ENCODE measurements at regions not wholly inside any gene's neighbourhood (a gene's known extent, or its start where the extent isn't known, plus 50 kb on each side); places are given as distances from the start of the nearest gene placed in this dataset.

DNA sequence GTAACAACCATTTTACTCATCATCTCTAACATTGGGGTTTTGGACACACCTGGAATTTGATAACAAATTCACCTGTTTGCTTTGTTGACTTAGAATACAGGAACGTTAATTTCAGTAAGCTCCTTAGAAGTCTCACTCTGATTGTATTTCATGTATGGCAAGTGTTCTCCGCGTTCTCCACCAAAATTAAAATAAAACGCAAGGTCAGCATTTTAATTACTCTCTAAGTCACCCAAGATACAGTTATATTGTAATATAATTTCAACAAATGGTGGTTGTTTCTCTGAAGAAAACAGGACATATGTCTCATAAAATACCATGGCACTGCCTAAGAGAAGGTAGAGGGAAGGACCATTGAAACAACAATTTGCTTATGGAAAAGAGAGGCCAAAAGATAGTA lies 742.1 kb downstream of the LIG4 start:
- no peak for TF ChIP-seq CTCF (conservative IDR thresholded peaks at IDR 0.05)
- no peaks in the 10 kb centered on the region for H3K4me1 ChIP-seq (ENCODE audit: insufficient read depth, low read length)
- no peaks in the 10 kb centered on the region for H3K9me3 Mint-ChIP-seq
- no peak overlapping the region for H3K4me3 Mint-ChIP-seq
- no peaks in the 10 kb centered on the region for H3K4me1 Mint-ChIP-seq
- H3K4me2 ChIP-seq (ENCODE audit: insufficient read depth, insufficient read length, low read length) = no peak overlapping the region
- no peak for DNase-seq
- no peak overlapping the region for H3K56ac ChIP-seq (ENCODE audit: insufficient read length, low read depth, low read length)
- H2AFZ ChIP-seq (ENCODE audit: low read length) = no peak overlapping the region
- no peak overlapping the region for H4K91ac ChIP-seq (ENCODE audit: insufficient read length, low read depth, low read length)
- H2BK15ac ChIP-seq (ENCODE audit: low read depth, low read length) = no peak overlapping the region
- no peaks in the 10 kb centered on the region for H4K20me1 ChIP-seq (ENCODE audit: control insufficient read depth, insufficient read depth, insufficient read length)
- H2AK5ac ChIP-seq (ENCODE audit: insufficient read length, low read length) = no peak overlapping the region
- no peaks in the 10 kb centered on the region for H3K79me2 ChIP-seq (ENCODE audit: insufficient read depth, low read length)
- no peak overlapping the region for H3K23ac ChIP-seq (ENCODE audit: insufficient read length, low read depth, low read length)
- WGBS (ENCODE audit: extremely low coverage, insufficient read length, low lambda C conversion rate) = no CpG with 5 or more reads among the region's 4 CpGs
- no peaks in the 10 kb centered on the region for H3K23me2 ChIP-seq (ENCODE audit: insufficient read length, low read depth, low read length, poor library complexity, severe bottlenecking)
- no peak overlapping the region for H2BK12ac ChIP-seq (ENCODE audit: insufficient read length, low read depth, low read length)
- no peak overlapping the region for H3K4ac ChIP-seq (ENCODE audit: low read depth, low read length)
- H2BK120ac ChIP-seq (ENCODE audit: low read depth, low read length, poor library complexity, severe bottlenecking) = no peak overlapping the region
- H4K8ac ChIP-seq (replicated peaks; ENCODE audit: insufficient read length, low read depth, low read length) = no peak overlapping the region
- no peak overlapping the region for H2BK5ac ChIP-seq (ENCODE audit: insufficient read length, low read length)
- no peak overlapping the region for H3T11ph ChIP-seq (ENCODE audit: low read length)
- H3K27me3 Mint-ChIP-seq (ENCODE audit: low read depth) = no peaks in the 10 kb centered on the region
- H3K27ac Mint-ChIP-seq = no peak overlapping the region
- no peak overlapping the region for H3K27ac ChIP-seq (ENCODE audit: insufficient read length, low read depth, low read length)
- no peaks in the 10 kb centered on the region for H3K79me1 ChIP-seq (ENCODE audit: insufficient read depth, low read depth, low read length, poor library complexity, severe bottlenecking)
- no peak overlapping the region for H4K5ac ChIP-seq (ENCODE audit: insufficient read length, low read depth, low read length)
- no peak overlapping the region for H3K9ac ChIP-seq (ENCODE audit: extremely low read depth, insufficient read length, low read length)
- no peak overlapping the region for H3K18ac ChIP-seq (ENCODE audit: insufficient read length, low read depth, low read length)
- no peak overlapping the region for H3K14ac ChIP-seq (ENCODE audit: insufficient read depth, low read length)
- H2BK20ac ChIP-seq (ENCODE audit: low read depth, low read length, poor library complexity, severe bottlenecking) = no peak overlapping the region
- no peaks in the 10 kb centered on the region for H3K9me3 ChIP-seq (ENCODE audit: control insufficient read depth, low read depth, low read length)
- H3K27me3 ChIP-seq (ENCODE audit: insufficient read depth, low read length) = no peaks in the 10 kb centered on the region
- no peaks in the 10 kb centered on the region for H3K36me3 Mint-ChIP-seq (ENCODE audit: insufficient read depth in 1 of 3, low read depth in 3 of 3)

Measured in H9 (cell line).